B cell (primary cell): ENCODE measurements at regions not wholly inside any gene's neighbourhood (a gene's known extent, or its start where the extent isn't known, plus 50 kb on each side); places are given as distances from the start of the nearest gene placed in this dataset.

Experiments used
- CTCF ChIP-seq: fragments of 200-600 bp; IDR thresholded peaks from one replicate; pipeline ENCODE4 v1.8.0; 2022; ENCODE audit warnings: antibody characterized with exemption, mild to moderate bottlenecking
- EZH2 ChIP-seq: IDR thresholded peaks from 2 replicates; pipeline ENCODE4 v1.6.1; 2012; ENCODE audit warnings: borderline replicate concordance, low read depth, mild to moderate bottlenecking, moderate library complexity, low read length; ENCODE audit not compliant: insufficient read depth, poor library complexity, severe bottlenecking

- no peak for TF ChIP-seq CTCF
- no peak for TF ChIP-seq EZH2
Observed at GRCh38 chr11:93073508-93074280, 104.2 kb downstream of the MTNR1B start.
